HepG2 (cell line): ENCODE measurements at regions not wholly inside any gene's neighbourhood (a gene's known extent, or its start where the extent isn't known, plus 50 kb on each side); places are given as distances from the start of the nearest gene placed in this dataset.

Experiments used
- ATAC-seq: fragments of 200-7000 bp; cut with Tn5 transposase; 3 replicates; pipeline ENCODE4 v1.9.1; 2020; ENCODE audit warnings: mild to moderate bottlenecking, moderate library complexity
- BruUV-seq: library from RNA; stranded (reverse); fragments of 400-500 nt; replicated peaks from 2 replicates; lab custom pipeline; 2021; lab: Mats Ljungman, UMichigan
- CTCF ChIA-PET: fragments of 300-600 bp; formaldehyde crosslinking; extraction: SDS; loops from one replicate; lab custom pipeline; 2021; ENCODE audit warnings: low total read pairs, inconsistent platforms, low intra/inter-chr PET ratio; lab: Yijun Ruan, JAX
- POLR2A ChIA-PET: fragments of 350-600 bp; sonication (Branson Sonifier 250); formaldehyde crosslinking; loops from one replicate; lab custom pipeline; 2020; ENCODE audit warnings: antibody characterized with exemption, inconsistent platforms; lab: Yijun Ruan, JAX
- DNase-seq: peaks from one replicate; pipeline ENCODE4 v3.0.0-alpha.2; 2015; ENCODE audit warnings: low spot score
- FAIRE-seq: peaks from 3 replicates; lab custom pipeline; 2011; peaks lifted over from hg19 to GRCh38; lab: Jason Lieb, UNC
- H2AFZ ChIP-seq: one replicate; pipeline ENCODE4 v1.6.1; 2011; ENCODE audit warnings: low read length, inconsistent platforms
- H3K27ac ChIP-seq: fragments of 300-600 bp; 3 replicates; pipeline ENCODE4 v1.8.0; 2011; ENCODE audit warnings: mixed run types, mild to moderate bottlenecking, mixed read lengths, low read length, inconsistent platforms; ENCODE audit not compliant: insufficient read depth; ENCODE audit errors: extremely low read length
- H3K27me3 ChIP-seq, 2 experiments: fragments of 200-600 bp in 1 of 2; 2 replicates in 1 of 2; 3 replicates in 1 of 2; pipeline versions ENCODE4 v1.6.0 to v1.8.0; 2011; ENCODE audit warnings: low read length in 2 of 2, mild to moderate bottlenecking in 2 of 2, moderate library complexity in 2 of 2, inconsistent platforms in 1 of 2; ENCODE audit not compliant: insufficient read depth in 2 of 2, control insufficient read depth in 1 of 2
- H3K36me3 ChIP-seq, 2 experiments: fragments of 200-600 bp in 1 of 2; replicated peaks in 1 of 2; 2 replicates in 1 of 2; 3 replicates in 1 of 2; pipeline versions ENCODE4 v1.5.1 to v1.8.0; 2011; ENCODE audit warnings: low read length in 2 of 2, inconsistent platforms in 1 of 2; ENCODE audit not compliant: insufficient read depth in 2 of 2, control insufficient read depth in 1 of 2
- H3K4me1 ChIP-seq: 2 replicates; pipeline ENCODE4 v1.5.1; 2012; ENCODE audit warnings: low read length, inconsistent platforms; ENCODE audit not compliant: insufficient read depth
- H3K4me2 ChIP-seq: 2 replicates; pipeline ENCODE4 v1.6.0; 2011; ENCODE audit warnings: low read depth, low read length, inconsistent platforms
- H3K4me3 ChIP-seq, 3 experiments: fragments of 200-600 bp in 1 of 3; sonication (generic), shearing (Covaris generic) in 1 of 3; replicated peaks in 1 of 3; 2 replicates each; pipeline ENCODE4 v1.5.1; 2011 to 2016; ENCODE audit warnings: low read length in 3 of 3, inconsistent platforms in 2 of 3, low read depth in 2 of 3, mild to moderate bottlenecking in 2 of 3, control low read depth in 1 of 3, mixed read lengths in 1 of 3; ENCODE audit not compliant: insufficient read depth in 1 of 3
- H3K79me2 ChIP-seq: one replicate; pipeline ENCODE4 v1.6.1; 2011; ENCODE audit warnings: low read length, inconsistent platforms; ENCODE audit not compliant: insufficient read depth
- H3K9ac ChIP-seq: 2 replicates; pipeline ENCODE4 v1.6.0; 2011; ENCODE audit warnings: mild to moderate bottlenecking, low read depth, low read length, inconsistent platforms; ENCODE audit not compliant: insufficient read depth
- H3K9me3 ChIP-seq: 2 replicates; pipeline ENCODE4 v1.5.1; 2012; ENCODE audit warnings: mild to moderate bottlenecking, low read length
- H4K20me1 ChIP-seq: 2 replicates; pipeline ENCODE4 v1.6.0; 2011; ENCODE audit warnings: inconsistent platforms, mild to moderate bottlenecking, low read length, moderate library complexity; ENCODE audit not compliant: insufficient read depth
- CREB1 ChIP-seq, 2 experiments: fragments of 450-650 bp in 1 of 2; IDR thresholded peaks; 2 replicates each; pipeline ENCODE4 v1.6.1; 2016 to 2017; ENCODE audit warnings: control low read depth in 1 of 2, mild to moderate bottlenecking in 1 of 2, missing compliant biosample characterization in 1 of 2, missing genetic modification characterization in 1 of 2
- HHEX ChIP-seq: IDR thresholded peaks from 2 replicates; pipeline ENCODE4 v1.6.1; 2016; ENCODE audit warnings: control low read depth
- NFYB ChIP-seq: sonication (generic); formaldehyde crosslinking; IDR thresholded peaks from 2 replicates; pipeline ENCODE4 v1.4.0; 2020; ENCODE audit warnings: missing genetic modification reagents
- PHB2 ChIP-seq: fragments of 450-650 bp; IDR thresholded peaks from 2 replicates; pipeline ENCODE4 v1.6.1; 2018; ENCODE audit not compliant: partially characterized antibody
- ZBTB44 ChIP-seq: sonication (generic); formaldehyde crosslinking; IDR thresholded peaks from 2 replicates; pipeline ENCODE4 v1.4.0; 2020; ENCODE audit warnings: missing genetic modification reagents
- ZNF251 ChIP-seq: sonication (generic); formaldehyde crosslinking; IDR thresholded peaks from 2 replicates; pipeline ENCODE4 v1.9.0; 2021; ENCODE audit warnings: mild to moderate bottlenecking, missing genetic modification reagents
- ZNF451 ChIP-seq: sonication (generic); formaldehyde crosslinking; IDR thresholded peaks from 2 replicates; pipeline ENCODE4 v1.5.0; 2020; ENCODE audit warnings: mild to moderate bottlenecking, missing genetic modification reagents
- ZNF883 ChIP-seq: sonication (generic); formaldehyde crosslinking; IDR thresholded peaks from 2 replicates; pipeline ENCODE4 v1.5.1; 2020; ENCODE audit warnings: mild to moderate bottlenecking, missing genetic modification reagents; ENCODE audit errors: not compliant biosample characterization
- WGBS: methylation state at CpG from one replicate; pipeline ENCODE4 v1.1.6; 2017; ENCODE audit warnings: low lambda C conversion rate; 5-methylcytosine and 5-hydroxymethylcytosine counted together
- in situ Hi-C: cut with HindIII; loops from 2 replicates; pipeline ENCODE4 v1.10.0; 2017; ENCODE audit warnings: low pct_unique_long_range_greater_than_20kb; ENCODE audit not compliant: extremely low pct_ligation_motif_present
- intact Hi-C: fragments of 100-400 bp; cut with micrococcal nuclease; formaldehyde crosslinking; loops from one replicate; pipeline ENCODE4 v1.10.0; 2022; ENCODE audit not compliant: unreplicated experiment
- TF ChIP-seq, protein P1 (sequence below): sonication (generic); formaldehyde crosslinking; IDR thresholded peaks from 2 replicates; pipeline ENCODE4 v1.5.1; 2020; ENCODE audit warnings: mild to moderate bottlenecking, missing genetic modification reagents, moderate library complexity
- TF ChIP-seq, protein P2 (sequence below), 2 experiments: sonication (generic) in 1 of 2; formaldehyde crosslinking in 1 of 2; IDR thresholded peaks; 2 replicates each; pipeline versions ENCODE4 v1.6.1 to v1.9.0; 2014 to 2022; ENCODE audit warnings: antibody characterized with exemption in 1 of 2, borderline replicate concordance in 1 of 2, inconsistent platforms in 1 of 2, low read depth in 1 of 2, missing genetic modification reagents in 1 of 2

GRCh38 chrX:5324546-5324945 is 904.1 kb downstream of the NLGN4X start (continued):
- TF ChIP-seq ZNF251, result no peak
- TF ChIP-seq, protein P1, sequence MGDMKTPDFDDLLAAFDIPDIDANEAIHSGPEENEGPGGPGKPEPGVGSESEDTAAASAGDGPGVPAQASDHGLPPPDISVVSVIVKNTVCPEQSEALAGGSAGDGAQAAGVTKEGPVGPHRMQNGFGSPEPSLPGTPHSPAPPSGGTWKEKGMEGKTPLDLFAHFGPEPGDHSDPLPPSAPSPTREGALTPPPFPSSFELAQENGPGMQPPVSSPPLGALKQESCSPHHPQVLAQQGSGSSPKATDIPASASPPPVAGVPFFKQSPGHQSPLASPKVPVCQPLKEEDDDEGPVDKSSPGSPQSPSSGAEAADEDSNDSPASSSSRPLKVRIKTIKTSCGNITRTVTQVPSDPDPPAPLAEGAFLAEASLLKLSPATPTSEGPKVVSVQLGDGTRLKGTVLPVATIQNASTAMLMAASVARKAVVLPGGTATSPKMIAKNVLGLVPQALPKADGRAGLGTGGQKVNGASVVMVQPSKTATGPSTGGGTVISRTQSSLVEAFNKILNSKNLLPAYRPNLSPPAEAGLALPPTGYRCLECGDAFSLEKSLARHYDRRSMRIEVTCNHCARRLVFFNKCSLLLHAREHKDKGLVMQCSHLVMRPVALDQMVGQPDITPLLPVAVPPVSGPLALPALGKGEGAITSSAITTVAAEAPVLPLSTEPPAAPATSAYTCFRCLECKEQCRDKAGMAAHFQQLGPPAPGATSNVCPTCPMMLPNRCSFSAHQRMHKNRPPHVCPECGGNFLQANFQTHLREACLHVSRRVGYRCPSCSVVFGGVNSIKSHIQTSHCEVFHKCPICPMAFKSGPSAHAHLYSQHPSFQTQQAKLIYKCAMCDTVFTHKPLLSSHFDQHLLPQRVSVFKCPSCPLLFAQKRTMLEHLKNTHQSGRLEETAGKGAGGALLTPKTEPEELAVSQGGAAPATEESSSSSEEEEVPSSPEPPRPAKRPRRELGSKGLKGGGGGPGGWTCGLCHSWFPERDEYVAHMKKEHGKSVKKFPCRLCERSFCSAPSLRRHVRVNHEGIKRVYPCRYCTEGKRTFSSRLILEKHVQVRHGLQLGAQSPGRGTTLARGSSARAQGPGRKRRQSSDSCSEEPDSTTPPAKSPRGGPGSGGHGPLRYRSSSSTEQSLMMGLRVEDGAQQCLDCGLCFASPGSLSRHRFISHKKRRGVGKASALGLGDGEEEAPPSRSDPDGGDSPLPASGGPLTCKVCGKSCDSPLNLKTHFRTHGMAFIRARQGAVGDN, result no peak

GRCh38 chrX:5314148-5314547 is 914.5 kb downstream of the NLGN4X start:
- H3K27ac ChIP-seq, result no peak overlapping the region
- no peak overlapping the region for H3K4me3 ChIP-seq
- WGBS, result 4% methylated on average over 5 of the region's 5 CpGs
- FAIRE-seq (no peak), DNase-seq (no peak), ATAC-seq (no peak)
- H3K4me2 ChIP-seq, result no peak overlapping the region
- intact Hi-C loops (no loop called here), in situ Hi-C loops (no loop called here)
- ChIA-PET POLR2A (no interaction called here), CTCF (no interaction called here)
- no peaks in the 10 kb centered on the region for H3K36me3 ChIP-seq
- peaks cover 30% of the 10 kb centered on the region for H3K9me3 ChIP-seq
- H3K4me1 ChIP-seq, result no peaks in the 10 kb centered on the region
- no peak overlapping the region for H2AFZ ChIP-seq
- BruUV-seq, result no TSS peak
- no peaks in the 10 kb centered on the region for H3K79me2 ChIP-seq
- H3K9ac ChIP-seq, result no peak overlapping the region
- H3K27me3 ChIP-seq, result no peaks in the 10 kb centered on the region
- no peaks in the 10 kb centered on the region for H4K20me1 ChIP-seq
- TF ChIP-seq ZNF451 (CRISPR knock-in tag) (no peak), HHEX (no peak), ZNF883 (no peak), CREB1 (IDR thresholded peaks at IDR 0.05) (peak; percentile 63), CREB1 (CRISPR knock-in tag; IDR thresholded peaks at IDR 0.05) (no peak), NFYB (CRISPR knock-in tag) (no peak), PHB2 (no peak), ZBTB44 (CRISPR knock-in tag) (no peak)
- TF ChIP-seq, protein P2, sequence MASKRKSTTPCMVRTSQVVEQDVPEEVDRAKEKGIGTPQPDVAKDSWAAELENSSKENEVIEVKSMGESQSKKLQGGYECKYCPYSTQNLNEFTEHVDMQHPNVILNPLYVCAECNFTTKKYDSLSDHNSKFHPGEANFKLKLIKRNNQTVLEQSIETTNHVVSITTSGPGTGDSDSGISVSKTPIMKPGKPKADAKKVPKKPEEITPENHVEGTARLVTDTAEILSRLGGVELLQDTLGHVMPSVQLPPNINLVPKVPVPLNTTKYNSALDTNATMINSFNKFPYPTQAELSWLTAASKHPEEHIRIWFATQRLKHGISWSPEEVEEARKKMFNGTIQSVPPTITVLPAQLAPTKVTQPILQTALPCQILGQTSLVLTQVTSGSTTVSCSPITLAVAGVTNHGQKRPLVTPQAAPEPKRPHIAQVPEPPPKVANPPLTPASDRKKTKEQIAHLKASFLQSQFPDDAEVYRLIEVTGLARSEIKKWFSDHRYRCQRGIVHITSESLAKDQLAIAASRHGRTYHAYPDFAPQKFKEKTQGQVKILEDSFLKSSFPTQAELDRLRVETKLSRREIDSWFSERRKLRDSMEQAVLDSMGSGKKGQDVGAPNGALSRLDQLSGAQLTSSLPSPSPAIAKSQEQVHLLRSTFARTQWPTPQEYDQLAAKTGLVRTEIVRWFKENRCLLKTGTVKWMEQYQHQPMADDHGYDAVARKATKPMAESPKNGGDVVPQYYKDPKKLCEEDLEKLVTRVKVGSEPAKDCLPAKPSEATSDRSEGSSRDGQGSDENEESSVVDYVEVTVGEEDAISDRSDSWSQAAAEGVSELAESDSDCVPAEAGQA (IDR thresholded peaks at IDR 0.05; ENCODE audit: low read depth), result no peak
- TF ChIP-seq, protein P2 (CRISPR knock-in tag; IDR thresholded peaks at IDR 0.05; ENCODE audit: borderline replicate concordance), result no peak
